OCI-LY7 (cell line): ENCODE measurements at regions not wholly inside any gene's neighbourhood (a gene's known extent, or its start where the extent isn't known, plus 50 kb on each side); places are given as distances from the start of the nearest gene placed in this dataset.
"Not testable (repeated sequence)": the region's sequence is repeated elsewhere in the genome, so short reads cannot be mapped to it uniquely, and the experiment has no call there.

Experiments used
- BruUV-seq: library from RNA; stranded (reverse); fragments of 400-500 nt; replicated peaks from 2 replicates; lab custom pipeline; 2021; lab: Mats Ljungman, UMichigan
- CTCF ChIA-PET: fragments of 300-600 bp; sonication (Branson Sonifier 250); formaldehyde crosslinking; loops from one replicate; lab custom pipeline; 2022; ENCODE audit warnings: antibody characterized with exemption; ENCODE audit not compliant: unreplicated experiment; lab: Charles Lee
- POLR2A ChIA-PET: fragments of 300-600 bp; sonication (Branson Sonifier 250); formaldehyde crosslinking; loops from one replicate; lab custom pipeline; 2022; ENCODE audit warnings: antibody characterized with exemption; lab: Charles Lee
- DNase-seq: peaks from one replicate; pipeline ENCODE4 v3.0.0-alpha.2; 2015; ENCODE audit warnings: low spot score
- H2AFZ ChIP-seq: fragments of 200-600 bp; sonication (generic), shearing (Covaris generic); 2 replicates; pipeline ENCODE4 v1.6.1; 2014; ENCODE audit warnings: mild to moderate bottlenecking, antibody characterized with exemption, low read length, moderate library complexity
- H3K27ac ChIP-seq: fragments of 200-600 bp; sonication (generic); 2 replicates; pipeline ENCODE4 v1.5.1; 2014; ENCODE audit warnings: mixed run types, low read depth, mild to moderate bottlenecking, moderate library complexity, low read length, inconsistent platforms; ENCODE audit not compliant: poor library complexity, severe bottlenecking
- H3K36me3 ChIP-seq: fragments of 200-600 bp; sonication (generic); 2 replicates; pipeline ENCODE4 v1.6.1; 2014; ENCODE audit warnings: mild to moderate bottlenecking, antibody characterized with exemption, low read length, moderate library complexity, mixed read lengths; ENCODE audit not compliant: insufficient read depth
- H3K4me1 ChIP-seq: fragments of 200-600 bp; sonication (generic); 2 replicates; pipeline ENCODE4 v1.5.1; 2014; ENCODE audit warnings: mild to moderate bottlenecking, low read length; ENCODE audit not compliant: insufficient read depth, poor library complexity, severe bottlenecking
- H3K4me2 ChIP-seq: fragments of 200-600 bp; sonication (generic); 2 replicates; pipeline ENCODE4 v1.6.1; 2014; ENCODE audit warnings: mild to moderate bottlenecking, low read length
- H3K4me3 ChIP-seq: fragments of 200-600 bp; sonication (generic); 2 replicates; pipeline ENCODE4 v1.5.1; 2014; ENCODE audit warnings: mild to moderate bottlenecking, low read depth, low read length; ENCODE audit not compliant: poor library complexity, severe bottlenecking
- H3K79me2 ChIP-seq: fragments of 200-600 bp; sonication (generic); 2 replicates; pipeline ENCODE4 v1.6.1; 2016; ENCODE audit warnings: low read depth, mild to moderate bottlenecking, low read length, moderate library complexity, mixed read lengths; ENCODE audit not compliant: insufficient read depth
- H3K9me2 ChIP-seq: fragments of 200-600 bp; sonication (generic); 2 replicates; pipeline ENCODE4 v1.6.1; 2016; ENCODE audit warnings: mild to moderate bottlenecking, low read length, mixed read lengths; ENCODE audit not compliant: insufficient read depth
- H3K9me3 ChIP-seq: fragments of 200-600 bp; sonication (generic); 2 replicates; pipeline ENCODE4 v1.6.1; 2014; ENCODE audit warnings: mild to moderate bottlenecking, mixed run types, low read length, mixed read lengths
- H4K20me1 ChIP-seq: fragments of 200-600 bp; sonication (generic); 2 replicates; pipeline ENCODE4 v1.6.1; 2014; ENCODE audit warnings: mild to moderate bottlenecking, antibody characterized with exemption, low read length, moderate library complexity, mixed read lengths; ENCODE audit not compliant: insufficient read depth
- CTCF ChIP-seq: fragments of 200-600 bp; sonication (generic); conservative IDR thresholded peaks from 2 replicates; pipeline ENCODE4 v1.5.1; 2014; ENCODE audit warnings: mild to moderate bottlenecking, antibody characterized with exemption, low read length, moderate library complexity, mixed read lengths
- EZH2phosphoT487 ChIP-seq: fragments of 200-600 bp; sonication (generic); IDR thresholded peaks from 2 replicates; pipeline ENCODE4 v1.6.1; 2018; ENCODE audit warnings: low read depth, borderline replicate concordance, mild to moderate bottlenecking, mixed run types, antibody characterized with exemption, low read length, moderate library complexity, mixed read lengths
- intact Hi-C: fragments of 100-400 bp; cut with micrococcal nuclease; formaldehyde crosslinking; loops from one replicate; pipeline ENCODE4 v1.10.0; 2022; ENCODE audit not compliant: unreplicated experiment

- Histone ChIP-seq H3K4me1 (no peaks in the 10 kb centered on the region), H3K27ac (no peak overlapping the region), H3K4me2 (no peak overlapping the region), H3K36me3 (no peaks in the 10 kb centered on the region), H3K9me3 (no peaks in the 10 kb centered on the region), H3K79me2 (no peaks in the 10 kb centered on the region), H4K20me1 (no peaks in the 10 kb centered on the region), H3K4me3 (no peak overlapping the region), H3K9me2 (no peaks in the 10 kb centered on the region), H2AFZ (no peak overlapping the region)
- no peak for DNase-seq
- TF ChIP-seq EZH2phosphoT487 (no peak), CTCF (0 out of 2 replicates have a peak, but pooled peaks have one; percentile 17)
- ChIA-PET CTCF (interaction anchor here (0.8 kb wide), 1 partner anchor 13 kb away, joined by 3 read pairs; no protein-coding TSS in a partner anchor), POLR2A (no interaction called here)
- BruUV-seq = no TSS peak
- intact Hi-C loops = no loop called here
Observed at GRCh38 chr9:82912645-82913044, 150.3 kb downstream of the RASEF start.

DNA sequence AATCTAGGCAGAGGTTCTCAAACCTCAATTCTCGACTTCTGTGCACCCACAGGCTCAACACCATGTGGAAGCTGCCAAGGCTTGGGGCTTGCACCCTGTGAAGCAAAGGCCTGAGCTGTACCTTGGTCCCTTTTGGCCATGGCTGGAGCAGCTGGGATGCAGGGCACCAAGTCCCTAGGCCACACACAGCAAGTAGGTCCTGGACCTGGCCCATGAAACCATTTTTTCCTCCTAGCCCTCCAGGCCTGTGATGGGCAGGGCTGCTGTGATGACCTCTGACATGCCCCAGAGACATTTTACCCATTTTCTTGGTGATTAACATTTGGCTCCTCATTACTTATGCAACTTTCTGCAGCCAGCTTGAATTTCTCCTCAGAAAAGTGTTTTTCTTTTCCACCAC is 146.7 kb downstream of the RASEF start:
- H3K4me1 ChIP-seq, H3K36me3 ChIP-seq, H3K79me2 ChIP-seq, H3K27ac ChIP-seq, H3K9me2 ChIP-seq, intact Hi-C loops, H3K4me3 ChIP-seq, H4K20me1 ChIP-seq, CTCF ChIA-PET, POLR2A ChIA-PET, H2AFZ ChIP-seq, DNase-seq, H3K4me2 ChIP-seq, BruUV-seq, H3K9me3 ChIP-seq: not testable (repeated sequence)

GRCh38 chr9:82920154-82920553 is 142.8 kb downstream of the RASEF start:
- no peaks in the 10 kb centered on the region for H3K4me1 ChIP-seq
- no peaks in the 10 kb centered on the region for H3K9me3 ChIP-seq
- POLR2A ChIA-PET = no interaction called here
- no peak overlapping the region for H3K27ac ChIP-seq
- no peak for TF ChIP-seq CTCF
- TF ChIP-seq EZH2phosphoT487 = no peak
- H3K79me2 ChIP-seq = no peaks in the 10 kb centered on the region
- H3K4me2 ChIP-seq = no peak overlapping the region
- no peak overlapping the region for H3K4me3 ChIP-seq
- no TSS peak for BruUV-seq
- no peaks in the 10 kb centered on the region for H4K20me1 ChIP-seq
- H3K9me2 ChIP-seq = no peaks in the 10 kb centered on the region
- no peaks in the 10 kb centered on the region for H3K36me3 ChIP-seq
- H2AFZ ChIP-seq = no peak overlapping the region
- intact Hi-C loops = no loop called here
- no peak for DNase-seq
- CTCF ChIA-PET = no interaction called here
